Head of caudate nucleus (tissue), 42 donors: ENCODE measurements at regions not wholly inside any gene's neighbourhood (a gene's known extent, or its start where the extent isn't known, plus 50 kb on each side); places are given as distances from the start of the nearest gene placed in this dataset.

Source experiments
- DNase-seq, 42 donors: peaks; one replicate each; pipeline versions ENCODE4 v3.0.0 to v3.0.0-alpha.2; 2020 to 2021; ENCODE audit warnings: mixed read lengths in 7 of 42
- intact Hi-C: fragments of 100-400 bp; cut with DNase I; formaldehyde crosslinking; loops from one replicate; pipeline ENCODE4 v1.15.0; 2022

- DNase-seq = no peak
- intact Hi-C loops = no loop called here
Observed at GRCh38 chr5:164553851-164554250, 1048.4 kb downstream of the MAT2B start.

- no peak for DNase-seq
- intact Hi-C loops = no loop called here
Observed at GRCh38 chr5:164555809-164556208, 1050.4 kb downstream of the MAT2B start.

- intact Hi-C loops = no loop called here
- no peak for DNase-seq
Observed at GRCh38 chr5:164560216-164560615, 1054.8 kb downstream of the MAT2B start.

GRCh38 chr5:164561933-164562872 lies 1056.8 kb downstream of the MAT2B start:
- DNase-seq = peak in 13 of 42 donors; percentile 3 to 50 (median 15)
- intact Hi-C loops = no loop called here

DNA sequence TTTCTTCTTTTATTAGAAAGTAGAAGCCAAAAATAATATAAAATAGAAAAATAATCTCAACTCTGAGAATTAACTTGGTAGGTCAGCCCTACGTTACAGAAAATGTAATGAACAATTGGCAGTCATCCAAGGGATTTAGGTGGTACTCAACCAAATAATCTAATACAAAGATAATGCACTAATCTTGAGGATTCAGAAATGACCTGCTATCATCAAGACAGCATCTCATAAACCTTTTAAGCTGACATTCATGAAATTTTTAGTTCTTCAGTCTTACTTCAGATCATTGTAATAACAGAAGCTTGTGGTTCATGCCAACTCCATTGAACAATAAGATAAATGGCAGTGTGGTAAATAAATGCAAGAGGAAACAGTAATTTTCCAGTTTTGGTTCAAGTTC lies 1058.0 kb downstream of the MAT2B start:
- intact Hi-C loops = no loop called here
- DNase-seq = no peak

DNA sequence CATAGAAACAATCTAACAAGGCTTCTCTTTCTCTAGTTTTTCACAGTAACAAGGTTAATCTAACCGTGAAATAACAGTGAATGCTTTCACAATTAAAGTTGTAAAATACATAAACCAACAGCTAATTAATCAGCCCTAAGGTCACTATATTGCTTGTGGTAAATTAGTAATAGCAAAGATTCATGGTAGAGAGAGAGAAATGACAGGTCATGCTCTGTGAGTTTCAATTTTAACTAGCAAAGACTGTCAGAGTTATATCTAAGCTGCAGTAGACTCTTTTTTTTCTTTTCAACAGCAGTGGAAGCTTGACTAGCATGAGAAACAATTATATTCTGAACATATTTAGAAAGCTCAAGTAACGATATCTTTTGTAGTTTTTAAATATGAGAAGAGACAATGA lies 1068.0 kb downstream of the MAT2B start:
- no peak for DNase-seq
- intact Hi-C loops = no loop called here

GRCh38 chr5:164577201-164577600 lies 1071.8 kb downstream of the MAT2B start:
- DNase-seq = no peak
- intact Hi-C loops = no loop called here

DNA sequence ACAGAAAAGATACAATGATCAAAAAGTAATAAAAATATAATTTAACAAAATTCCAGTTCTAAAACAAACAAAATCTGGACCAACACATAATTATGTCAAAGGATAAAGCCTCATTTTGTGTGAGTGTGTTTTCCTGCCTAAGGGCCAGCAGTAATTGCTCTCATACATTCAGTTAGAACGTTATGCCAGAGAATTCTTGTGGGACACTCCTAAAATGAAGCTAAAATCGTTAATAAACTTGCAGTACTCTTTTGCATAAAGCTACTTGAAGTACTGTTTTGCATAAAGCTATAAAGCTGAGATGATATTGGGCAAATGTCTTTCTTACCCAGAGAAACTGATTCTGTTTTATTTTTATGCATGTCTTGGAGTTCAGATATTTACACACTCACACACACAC lies 1072.3 kb downstream of the MAT2B start:
- DNase-seq = no peak
- intact Hi-C loops = no loop called here

- intact Hi-C loops = no loop called here
- DNase-seq = no peak
Observed at GRCh38 chr5:164578401-164578800, 1073.0 kb downstream of the MAT2B start.

DNA sequence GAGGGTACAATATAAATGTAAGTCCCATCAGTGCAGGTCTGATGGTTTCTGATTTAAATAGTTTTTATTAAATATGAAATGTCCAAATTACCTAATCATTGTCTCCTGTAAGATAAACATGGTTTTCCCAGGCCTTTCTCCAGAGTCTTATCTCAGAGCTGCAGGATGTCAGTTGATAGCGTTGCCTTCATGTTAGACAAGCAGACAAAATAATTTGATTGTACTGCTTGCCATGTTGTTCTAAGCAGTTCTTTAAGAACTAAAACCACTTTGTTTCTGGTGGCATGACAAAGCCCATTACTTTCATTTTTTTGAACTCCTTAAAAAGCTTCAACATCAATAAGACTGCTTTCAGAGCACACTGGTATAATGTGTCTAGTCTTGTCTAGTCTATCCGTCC lies 1073.5 kb downstream of the MAT2B start:
- DNase-seq = no peak
- intact Hi-C loops = no loop called here

DNA sequence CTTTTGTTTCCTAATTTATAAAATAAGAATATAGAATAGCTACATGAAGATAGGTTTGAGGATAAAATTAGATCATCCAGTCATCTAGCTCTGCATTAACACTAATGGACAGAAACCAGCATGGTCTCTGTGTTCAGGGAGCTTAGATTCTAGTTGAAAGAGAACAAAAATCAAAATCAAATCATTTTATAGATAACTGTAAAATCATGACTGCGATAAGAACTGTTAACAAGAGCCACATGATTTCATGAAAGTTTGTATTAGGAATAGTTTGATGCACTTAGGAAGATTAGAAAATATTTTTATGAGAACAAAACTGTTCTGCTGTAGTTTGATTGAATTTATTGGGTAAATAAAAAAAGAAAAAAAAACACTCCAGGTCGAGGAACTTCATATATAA lies 1074.7 kb downstream of the MAT2B start:
- intact Hi-C loops = no loop called here
- DNase-seq = no peak

DNA sequence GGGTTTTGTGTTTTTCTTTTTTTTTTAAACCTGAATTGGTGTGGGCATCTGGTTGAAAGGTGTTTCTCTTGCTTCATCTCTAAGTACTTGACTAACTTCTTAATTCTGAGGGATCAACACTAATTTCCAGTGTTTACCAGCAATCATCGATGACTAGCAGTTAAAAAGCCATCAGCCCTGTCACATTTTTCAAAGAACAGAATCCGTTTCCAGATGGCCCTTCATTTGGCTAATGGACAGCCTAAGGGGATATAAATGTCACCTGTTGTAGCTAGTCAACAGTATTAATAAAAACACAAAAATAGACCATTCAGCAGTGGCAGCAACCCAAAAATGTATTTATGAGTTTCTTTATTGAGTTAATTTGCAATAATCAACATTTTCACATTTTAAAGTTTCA lies 1076.5 kb downstream of the MAT2B start:
- DNase-seq = no peak
- intact Hi-C loops = no loop called here

- intact Hi-C loops = no loop called here
Observed at GRCh38 chr5:164593982-164594381, 1088.6 kb downstream of the MAT2B start.

GRCh38 chr5:164597293-164597900 lies 1092.0 kb downstream of the MAT2B start:
- peak in 4 of 42 donors; percentile 16 to 39 (median 27) for DNase-seq
- intact Hi-C loops = no loop called here

More at GRCh38 chr5:164593982-164594381, 1088.6 kb downstream of the MAT2B start:
- no peak for DNase-seq

DNA sequence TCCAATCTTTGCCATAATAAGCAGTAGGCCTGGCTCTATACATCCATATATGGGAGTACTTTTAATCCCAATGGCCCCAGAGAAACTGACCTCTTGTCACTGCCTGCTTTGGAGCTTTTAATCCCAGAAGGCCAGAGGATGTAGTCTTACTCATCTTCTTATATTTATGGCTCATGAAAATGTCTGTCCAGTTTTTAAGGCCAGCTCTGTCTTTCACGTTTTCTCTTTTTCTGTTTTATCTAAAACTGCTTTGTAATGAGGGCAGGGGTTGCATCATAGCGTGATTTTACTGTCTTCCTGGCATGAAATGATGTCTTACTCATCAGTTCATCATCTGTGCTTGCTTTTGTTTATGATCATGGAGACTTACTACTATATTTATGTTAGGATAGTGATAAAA lies 1094.9 kb downstream of the MAT2B start:
- intact Hi-C loops = no loop called here
- no peak for DNase-seq

DNA sequence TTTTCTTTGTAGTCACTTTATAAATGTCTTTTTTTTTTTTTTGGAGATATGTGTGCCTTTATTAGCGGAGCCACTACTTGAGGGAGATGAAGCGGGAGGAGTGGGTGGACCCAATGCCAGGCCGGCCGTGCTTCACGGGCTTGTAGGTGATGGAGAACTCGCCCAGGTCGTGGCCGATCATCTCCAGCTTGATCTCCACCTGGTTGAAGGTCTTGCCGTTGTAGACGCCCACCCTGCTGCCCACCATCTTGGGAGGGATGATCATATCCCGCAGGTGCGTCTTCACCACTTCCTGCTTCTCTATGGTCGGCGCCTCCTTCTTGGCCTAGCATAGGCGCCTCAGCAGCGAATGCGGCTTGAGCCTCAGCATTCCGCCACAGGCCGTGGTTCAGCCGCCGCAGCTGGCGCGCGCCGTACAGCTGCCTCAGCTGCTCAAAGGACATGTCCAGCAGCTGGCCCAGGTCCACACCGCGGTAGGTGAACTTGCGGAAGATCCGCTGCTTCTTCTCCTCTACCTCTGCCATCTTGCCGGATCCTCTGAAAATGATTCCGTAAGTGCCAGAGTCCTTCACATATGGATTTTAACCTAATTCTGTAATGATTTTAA lies 1095.6 kb downstream of the MAT2B start:
- intact Hi-C loops = no loop called here
- no peak for DNase-seq

- intact Hi-C loops = no loop called here
- DNase-seq = no peak
Observed at GRCh38 chr5:164608507-164608906, 1103.1 kb downstream of the MAT2B start.

GRCh38 chr5:164610374-164610773 lies 1105.0 kb downstream of the MAT2B start:
- DNase-seq = no peak
- intact Hi-C loops = no loop called here

DNA sequence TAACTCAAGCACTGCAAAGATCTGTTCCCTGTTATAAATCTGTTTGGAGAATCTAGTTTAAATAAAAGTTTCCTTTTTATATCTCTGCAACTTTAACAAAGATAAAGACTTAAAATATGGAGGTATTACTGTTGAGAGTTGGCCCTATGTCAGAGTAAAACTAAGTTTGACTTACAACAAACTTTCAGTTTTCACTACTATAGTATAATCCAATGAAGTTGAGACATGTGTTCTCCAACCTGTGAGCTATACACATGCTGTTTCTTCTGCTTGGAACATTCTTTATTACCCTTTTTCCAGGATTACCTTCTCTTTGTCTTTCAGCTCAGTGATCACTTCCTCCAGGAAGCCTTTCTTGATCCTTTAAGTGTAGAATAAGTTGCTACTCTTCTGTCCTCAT lies 1109.3 kb downstream of the MAT2B start:
- intact Hi-C loops = no loop called here
- no peak for DNase-seq

- DNase-seq = no peak
Observed at GRCh38 chr5:164617290-164617689, 1111.9 kb downstream of the MAT2B start.

More at GRCh38 chr5:164617290-164617689, 1111.9 kb downstream of the MAT2B start:
- intact Hi-C loops = no loop called here
